Activated CD4-positive, alpha-beta T cell treated with anti-CD3 and anti-CD28 coated beads for 1 hour (primary cell): ENCODE measurements at regions not wholly inside any gene's neighbourhood (a gene's known extent, or its start where the extent isn't known, plus 50 kb on each side); places are given as distances from the start of the nearest gene placed in this dataset.
"Not testable (repeated sequence)": the region's sequence is repeated elsewhere in the genome, so short reads cannot be mapped to it uniquely, and the experiment has no call there.

Source experiments
- DNase-seq: peaks from one replicate; pipeline ENCODE4 v3.0.0-alpha.2; 2020

DNA sequence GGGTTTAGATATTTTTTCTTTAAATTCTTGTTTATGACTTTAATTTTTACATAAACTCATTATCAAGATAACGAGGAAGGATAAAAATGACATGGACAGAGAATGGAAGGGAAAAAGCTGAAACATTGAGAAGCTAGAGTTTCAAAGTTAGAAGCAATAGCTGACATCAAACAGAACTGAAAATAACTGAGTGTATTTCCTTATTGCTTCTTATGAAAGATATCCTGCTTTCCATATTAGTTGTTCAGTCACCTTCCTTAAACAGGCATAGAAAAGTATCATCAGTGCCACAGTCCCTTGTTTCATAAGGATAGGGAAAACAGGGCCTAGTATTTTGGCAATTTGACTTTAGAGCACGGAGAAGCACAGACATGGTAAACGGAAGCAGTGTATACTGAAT lies 460.5 kb upstream of the GHITM start:
- no peak for DNase-seq

DNA sequence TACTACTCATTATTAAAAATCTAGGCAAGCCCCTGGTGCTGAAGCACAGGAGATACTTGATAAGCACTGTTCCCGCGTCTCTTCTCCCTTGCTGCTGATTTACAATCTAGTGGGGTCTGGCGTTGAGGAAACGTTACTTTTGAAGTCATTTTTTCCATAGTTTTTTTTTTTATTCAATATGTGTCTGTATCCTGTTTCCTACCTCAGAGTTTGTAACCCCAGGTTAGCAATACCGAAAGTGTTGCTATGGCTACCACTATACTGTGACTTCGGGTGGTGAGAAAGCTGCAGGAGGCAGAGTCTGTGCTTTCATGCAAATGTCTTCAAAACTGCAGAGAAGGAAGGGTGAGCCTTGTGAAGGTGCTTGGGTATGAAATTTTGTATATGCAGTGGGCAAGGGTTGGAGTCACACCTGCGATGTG lies 458.8 kb upstream of the GHITM start:
- DNase-seq, result no peak

DNA sequence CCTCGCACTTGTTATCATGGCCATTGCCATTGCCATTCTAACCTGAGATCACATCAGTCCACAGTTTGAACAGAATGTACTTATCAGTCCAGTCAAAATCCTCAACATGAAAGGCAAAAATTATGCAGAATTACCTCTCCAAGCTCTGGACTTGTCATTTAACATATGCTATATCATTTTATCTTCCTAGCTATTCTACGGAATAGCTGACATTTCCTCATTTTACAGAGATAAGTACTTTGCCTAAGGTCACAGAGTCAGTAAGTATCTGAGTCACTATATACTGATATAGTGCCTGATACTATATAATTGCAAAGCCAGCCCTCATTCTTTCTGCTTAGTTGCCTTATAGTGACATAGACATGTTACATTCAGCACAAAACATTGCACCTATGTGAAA lies 456.9 kb upstream of the GHITM start:
- no peak for DNase-seq

DNA sequence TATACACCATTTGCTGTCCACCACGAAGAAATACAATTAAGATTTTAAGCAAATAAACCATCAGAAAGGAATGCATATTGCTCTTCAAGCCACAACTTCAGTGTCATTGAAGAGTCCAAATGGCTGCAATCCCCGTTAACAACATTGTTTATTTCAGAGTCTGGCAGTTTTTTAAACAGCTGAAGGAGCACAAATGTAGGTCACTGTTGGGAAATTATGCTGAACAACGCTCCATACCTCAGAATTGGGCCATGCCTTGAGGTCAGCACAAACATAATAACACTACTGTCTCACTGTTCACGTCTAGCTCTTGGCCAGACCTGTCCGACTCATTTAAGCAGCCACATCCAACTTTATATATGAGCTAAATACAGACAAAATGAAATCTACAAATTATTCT lies 453.9 kb upstream of the GHITM start:
- DNase-seq, result no peak

DNA sequence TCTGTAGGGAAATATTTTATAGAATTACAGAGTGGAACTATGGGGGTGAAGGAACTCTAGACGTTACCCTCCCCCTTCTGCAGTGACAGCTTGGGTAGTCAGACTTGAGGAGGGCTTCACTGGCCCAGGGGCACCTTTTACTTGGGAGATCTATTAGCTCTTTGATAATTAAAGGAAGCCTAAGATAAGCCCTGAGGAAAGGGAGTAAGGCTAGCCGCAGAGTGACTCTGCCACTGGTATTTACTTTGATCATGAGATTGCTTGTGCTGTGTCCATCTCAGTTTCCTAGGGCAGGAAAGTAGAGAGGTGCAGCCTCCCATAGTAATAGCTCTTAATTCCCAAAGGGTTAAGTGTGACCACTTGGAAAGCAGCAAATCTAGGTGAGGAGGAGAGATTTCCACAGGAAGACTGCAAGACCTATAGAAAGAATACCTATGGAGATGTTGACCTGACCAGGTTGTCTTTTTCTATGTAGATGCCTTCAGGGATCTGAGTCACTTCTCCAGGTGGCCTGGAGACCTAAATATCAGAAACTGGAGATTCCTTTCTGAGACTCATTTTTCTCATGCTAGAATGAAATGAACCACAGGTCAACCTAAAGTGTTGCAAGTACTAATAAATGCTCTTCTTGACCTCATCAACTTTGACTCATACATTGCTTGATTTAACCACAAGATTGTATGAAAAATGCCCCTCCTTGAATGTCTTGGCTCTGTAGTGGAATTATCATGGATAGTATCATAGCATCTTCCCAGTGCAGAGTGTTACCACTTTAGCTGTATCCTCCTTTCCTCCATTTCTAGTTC lies 447.3 kb upstream of the GHITM start:
- DNase-seq, result no peak

DNA sequence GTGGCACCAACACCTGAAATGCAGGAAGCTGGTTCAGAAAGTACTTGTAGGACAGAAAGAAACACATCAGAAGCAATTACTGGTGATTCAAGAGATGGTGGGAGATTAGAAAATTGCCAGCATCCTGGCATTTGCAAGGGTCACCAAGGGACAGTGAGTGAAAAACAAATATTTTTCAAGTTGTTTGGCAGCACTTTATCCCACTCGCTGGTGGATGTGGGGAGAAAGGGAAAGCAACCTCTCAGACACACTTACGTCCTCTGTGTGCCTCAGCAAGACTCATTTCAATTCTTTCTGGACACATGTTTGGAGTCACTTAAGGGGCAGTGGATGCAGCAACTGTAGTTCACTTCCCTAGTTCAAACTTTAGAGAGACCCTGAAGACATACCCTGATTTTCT lies 440.4 kb upstream of the GHITM start:
- no peak for DNase-seq

DNA sequence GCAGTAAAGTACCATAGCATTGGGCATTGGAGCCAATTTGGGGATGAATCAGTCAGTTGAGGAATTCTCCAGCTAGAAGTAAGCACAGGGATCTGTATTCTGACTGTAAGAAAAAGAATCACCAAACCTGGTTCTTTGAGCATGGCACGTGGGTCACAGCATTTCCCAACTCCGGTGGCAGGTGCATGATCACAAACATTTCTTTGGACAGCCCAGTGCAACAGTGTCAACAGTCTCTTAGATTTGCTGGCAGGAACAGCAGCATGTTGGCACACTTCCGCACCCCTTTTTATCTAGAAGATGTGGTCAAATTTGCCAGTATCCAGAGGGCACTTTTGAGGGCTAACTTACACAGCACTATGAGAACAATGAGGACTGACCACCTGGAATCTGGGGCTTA lies 437.5 kb upstream of the GHITM start:
- no peak for DNase-seq

DNA sequence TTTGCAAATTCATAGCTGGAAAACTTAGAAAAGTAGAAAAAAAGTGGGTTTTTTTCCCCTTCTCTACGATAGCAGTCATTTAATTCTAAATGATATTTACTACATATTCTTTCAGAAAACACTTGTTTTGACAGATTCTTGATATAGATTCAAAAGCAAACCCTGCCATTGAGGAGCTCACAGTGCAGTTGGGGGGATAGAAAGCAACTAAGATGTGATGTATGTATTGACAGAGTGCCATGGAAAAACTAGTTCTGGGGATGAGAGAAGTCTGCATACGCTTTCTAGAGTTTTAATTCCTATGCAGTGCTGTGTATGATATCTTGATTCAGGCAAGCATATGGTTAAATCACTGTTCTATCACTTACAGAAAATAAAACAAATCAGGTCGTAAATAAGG lies 436.6 kb upstream of the GHITM start:
- no peak for DNase-seq

DNA sequence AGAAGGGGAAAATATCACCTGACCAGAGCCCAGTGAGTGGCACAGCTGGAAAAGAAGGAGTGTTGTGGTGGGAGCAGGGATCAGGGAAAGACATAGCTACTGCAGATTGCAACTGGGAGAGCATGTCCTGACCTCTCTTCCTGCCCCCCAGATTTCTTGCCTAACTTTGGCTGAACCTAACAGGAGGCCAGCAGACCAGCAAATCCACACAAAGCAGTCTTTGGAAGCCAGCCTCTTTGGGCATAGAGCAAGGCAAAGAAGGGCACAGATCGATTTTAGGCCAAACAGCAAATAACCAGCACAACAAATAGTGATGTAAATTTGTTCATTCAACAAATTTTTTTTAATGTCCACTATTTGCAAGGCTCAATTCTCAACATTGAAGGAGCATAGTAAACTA lies 433.2 kb upstream of the GHITM start:
- DNase-seq, result no peak

DNA sequence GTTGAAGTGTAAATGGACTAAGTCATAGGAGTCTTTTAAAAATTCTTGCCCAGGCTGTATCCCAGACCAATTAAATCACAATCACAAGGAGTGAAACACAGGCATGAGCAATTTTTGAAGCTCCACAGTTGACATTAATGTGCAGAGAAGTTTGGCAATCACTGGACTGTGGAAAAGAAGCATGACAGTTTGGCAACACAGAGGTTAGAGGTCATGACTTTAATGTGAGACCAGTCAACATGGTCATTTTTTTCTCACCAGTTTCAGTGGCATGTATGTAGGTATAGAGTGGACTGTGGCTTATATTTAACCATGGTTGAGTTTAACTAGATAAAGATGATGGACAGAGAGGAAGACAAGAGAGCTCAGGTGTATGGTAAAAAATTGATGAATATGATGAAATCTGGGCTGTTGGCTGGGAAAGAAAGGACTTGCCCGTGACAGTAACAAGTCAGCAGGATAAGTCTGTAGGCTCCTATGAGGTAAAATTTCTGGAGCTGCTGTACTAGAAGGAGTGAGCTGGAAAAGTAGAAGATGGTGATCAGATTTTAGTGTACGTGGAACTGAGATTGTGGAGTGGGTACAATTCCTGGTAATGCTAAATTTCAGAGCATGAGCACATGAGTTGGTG lies 432.2 kb upstream of the GHITM start:
- DNase-seq, result no peak

DNA sequence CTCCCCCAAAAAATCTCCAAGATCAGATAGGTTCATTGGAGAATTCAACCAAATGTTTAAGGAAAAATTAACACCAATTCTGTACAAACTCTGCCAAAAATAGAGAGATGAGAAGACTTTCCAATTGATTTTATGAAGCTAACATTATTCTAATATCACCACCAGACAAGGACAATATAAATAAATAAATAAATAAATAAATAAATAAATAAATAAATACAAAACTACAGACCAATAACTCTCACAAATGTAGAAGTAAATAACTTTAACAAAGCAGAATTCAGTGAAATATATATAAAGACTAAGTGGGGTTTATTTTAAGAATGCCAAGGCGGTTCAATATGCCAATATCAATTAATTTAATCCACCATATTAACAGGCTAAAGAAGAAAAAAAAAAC lies 425.9 kb upstream of the GHITM start:
- no peak for DNase-seq

DNA sequence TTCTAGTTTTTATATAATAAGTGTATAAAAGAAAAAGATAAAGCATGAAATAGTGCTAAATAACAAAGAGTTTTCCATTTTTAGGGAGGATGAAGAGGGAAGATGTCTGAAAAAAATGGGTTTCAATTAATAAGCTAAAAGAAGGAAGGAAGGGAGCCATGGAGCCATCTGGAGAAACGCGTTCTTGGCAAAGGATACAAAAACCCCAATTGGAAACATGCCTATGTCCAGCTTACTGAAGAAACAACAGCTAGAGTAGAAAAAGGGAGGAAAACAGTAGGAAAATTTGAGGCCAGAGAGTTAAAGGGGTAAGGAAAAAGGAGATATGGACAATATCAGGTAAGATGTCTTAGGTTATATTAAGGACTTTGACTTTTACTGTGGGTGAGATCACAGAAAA lies 416.2 kb upstream of the GHITM start:
- no peak for DNase-seq

DNA sequence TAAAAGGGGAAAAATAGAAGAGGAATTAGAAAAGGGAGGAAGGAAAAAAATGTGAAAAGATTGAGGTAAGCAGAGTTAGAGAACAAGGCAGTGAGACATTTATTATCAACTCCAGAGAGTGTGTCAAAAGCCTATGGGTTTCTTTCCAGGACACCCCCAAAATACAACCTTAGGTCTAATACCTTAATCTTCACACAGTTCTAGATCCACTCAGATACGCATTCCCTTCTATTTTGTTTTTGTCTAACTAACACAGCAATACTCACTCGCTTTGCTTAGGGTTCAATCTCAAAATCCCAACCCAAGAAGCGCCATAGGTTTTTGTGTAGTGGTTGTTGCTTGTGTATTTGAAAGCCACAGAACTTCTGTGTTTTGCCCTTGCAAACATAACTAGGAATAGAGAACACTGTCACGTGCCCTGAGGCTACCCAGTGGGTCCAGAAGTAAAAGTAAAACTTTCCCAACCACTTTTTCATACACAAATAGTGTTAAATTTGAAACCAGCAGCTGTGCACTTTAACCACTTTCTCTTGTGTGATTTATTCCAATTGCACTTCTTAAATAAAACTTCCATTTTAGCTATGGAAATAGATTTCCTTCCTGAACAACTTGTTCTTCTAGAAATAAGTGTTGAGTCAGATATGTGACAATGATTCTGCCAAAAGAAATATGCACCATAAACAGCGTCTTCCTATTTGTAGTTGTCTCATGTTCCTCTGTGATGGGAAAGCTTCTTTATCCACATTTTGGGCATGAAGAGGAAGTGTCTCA lies 414.7 kb upstream of the GHITM start:
- DNase-seq, result no peak

DNA sequence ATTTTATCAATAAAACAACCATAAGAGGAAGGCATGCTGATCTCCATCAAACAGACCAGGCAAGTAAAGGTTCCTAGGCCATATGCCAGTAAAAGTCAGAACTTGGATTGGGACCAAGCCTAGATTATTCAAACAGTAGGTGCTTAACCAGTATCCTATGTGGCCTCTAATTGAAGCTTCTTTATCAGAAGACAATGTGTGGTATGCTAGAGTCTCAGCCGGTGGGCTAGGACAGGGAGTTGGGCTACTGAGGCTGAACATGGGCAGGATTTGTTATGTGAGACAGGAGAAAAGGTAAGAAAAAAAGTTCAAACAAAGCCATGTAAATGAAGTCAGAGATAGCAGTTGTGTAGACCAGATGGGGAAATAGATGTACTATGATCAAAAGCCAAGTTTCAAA lies 413.7 kb upstream of the GHITM start:
- no peak for DNase-seq

DNA sequence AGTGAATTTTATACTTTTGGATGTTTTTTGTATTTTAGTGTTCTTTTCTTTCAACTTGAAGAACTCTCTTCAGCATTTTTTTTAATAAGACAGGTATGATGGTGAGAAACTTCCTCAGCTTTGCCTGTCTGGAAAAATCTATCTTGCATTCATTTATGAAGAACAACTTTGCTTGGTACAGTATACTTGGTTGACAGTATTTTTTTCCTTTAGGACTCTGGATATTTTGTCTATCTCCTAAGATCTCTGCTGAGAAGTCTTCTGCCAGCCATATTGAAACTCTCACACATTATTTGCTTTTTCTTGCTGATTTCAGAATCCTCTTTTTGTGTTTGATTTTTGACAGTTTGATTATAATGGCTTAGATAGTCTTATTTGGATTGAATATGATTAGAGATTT lies 405.0 kb upstream of the GHITM start:
- no peak for DNase-seq

DNA sequence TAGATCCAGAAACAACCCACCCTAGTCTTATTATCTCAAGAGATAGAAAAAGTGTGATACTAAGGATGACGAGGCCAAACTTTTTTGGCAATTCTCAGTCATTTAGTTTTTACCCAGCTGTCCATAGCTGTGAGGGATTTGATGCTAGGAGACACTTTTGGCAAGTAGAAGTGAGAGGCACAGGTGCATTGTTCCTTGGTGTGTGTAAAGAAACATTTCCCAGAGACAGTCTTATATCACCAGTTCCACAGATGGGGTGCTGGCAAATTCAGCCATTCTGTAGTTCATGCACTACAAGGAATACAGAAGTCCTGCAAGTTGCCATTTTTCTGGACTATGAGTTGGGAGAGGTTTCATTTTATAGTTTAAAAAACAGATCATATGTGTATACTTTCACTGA lies 403.3 kb upstream of the GHITM start:
- no peak for DNase-seq

DNA sequence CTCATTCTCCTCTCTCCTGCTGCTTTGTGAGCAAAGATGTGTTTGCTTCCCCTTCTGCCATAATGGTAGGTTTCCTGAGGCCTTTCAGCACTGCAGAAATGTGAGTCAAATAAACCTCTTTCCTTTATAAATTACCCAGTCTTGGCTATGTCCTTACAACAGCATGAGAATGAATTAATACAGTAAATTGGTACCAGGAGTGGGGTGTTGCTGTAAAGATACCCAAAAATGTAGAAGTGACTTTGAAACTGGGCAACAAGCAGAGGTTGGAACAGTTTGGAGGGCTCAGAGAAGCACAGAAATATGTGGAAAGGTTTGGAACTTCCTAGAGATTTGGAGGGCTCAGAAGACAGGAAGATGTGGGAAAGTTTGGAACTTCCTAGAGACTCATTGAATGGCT lies 388.7 kb upstream of the GHITM start:
- no peak for DNase-seq

DNA sequence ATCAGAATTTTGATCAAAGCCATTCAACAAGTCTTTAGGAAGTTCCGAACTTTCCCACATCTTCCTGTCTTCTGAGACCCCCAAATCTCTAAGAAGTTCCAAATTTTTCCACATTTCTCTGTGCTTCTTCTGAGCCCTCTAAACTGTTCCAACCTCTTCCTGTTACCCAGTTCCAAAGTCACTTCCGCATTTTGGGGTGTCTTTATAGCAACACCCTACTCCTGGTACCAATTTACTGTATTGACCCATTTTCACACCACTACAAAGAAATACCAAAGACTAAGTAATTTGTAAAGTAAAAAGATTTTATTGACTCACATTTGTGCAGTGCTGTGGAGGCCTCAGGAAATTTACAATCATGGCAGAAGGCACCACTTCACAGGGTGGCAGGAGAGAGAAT lies 385.8 kb upstream of the GHITM start:
- DNase-seq, result no peak

DNA sequence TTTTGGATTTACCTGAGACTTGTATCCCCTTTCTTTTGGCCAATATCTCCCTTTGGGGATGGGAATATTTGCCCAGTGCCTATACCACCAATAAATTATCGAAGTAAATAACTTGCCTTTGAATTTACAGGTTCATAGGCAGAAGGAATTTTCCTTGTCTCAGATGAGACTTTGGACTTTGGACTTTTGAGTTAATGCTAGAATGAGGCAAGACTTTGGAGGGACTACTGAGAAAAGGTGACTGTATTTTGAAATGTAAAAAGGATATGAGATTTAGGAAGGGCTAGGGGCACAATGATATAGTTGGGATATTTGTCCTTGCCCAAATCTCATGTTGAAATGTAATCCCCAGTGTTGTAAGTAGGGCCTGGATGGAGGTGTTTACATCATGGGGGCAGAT lies 384.5 kb upstream of the GHITM start:
- no peak for DNase-seq

DNA sequence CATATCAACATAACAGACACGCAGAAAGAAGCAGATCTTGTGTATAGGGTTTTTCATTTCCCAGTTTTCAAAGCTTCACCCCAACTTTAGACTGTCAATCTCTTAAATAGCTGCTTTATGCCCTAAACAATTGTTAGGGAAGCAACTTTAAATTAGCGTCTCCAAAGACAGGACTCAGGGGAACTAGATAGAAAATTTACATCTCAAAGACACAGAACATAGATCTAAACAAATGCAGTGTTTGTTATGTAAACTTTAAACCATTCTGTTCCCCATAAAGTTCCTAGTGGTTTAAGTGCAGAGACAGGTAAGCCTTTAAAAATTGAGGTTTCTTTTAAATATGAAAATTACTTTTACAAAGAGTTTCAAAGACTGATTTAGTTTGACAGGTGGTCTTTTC lies 379.2 kb upstream of the GHITM start:
- DNase-seq, result no peak

DNA sequence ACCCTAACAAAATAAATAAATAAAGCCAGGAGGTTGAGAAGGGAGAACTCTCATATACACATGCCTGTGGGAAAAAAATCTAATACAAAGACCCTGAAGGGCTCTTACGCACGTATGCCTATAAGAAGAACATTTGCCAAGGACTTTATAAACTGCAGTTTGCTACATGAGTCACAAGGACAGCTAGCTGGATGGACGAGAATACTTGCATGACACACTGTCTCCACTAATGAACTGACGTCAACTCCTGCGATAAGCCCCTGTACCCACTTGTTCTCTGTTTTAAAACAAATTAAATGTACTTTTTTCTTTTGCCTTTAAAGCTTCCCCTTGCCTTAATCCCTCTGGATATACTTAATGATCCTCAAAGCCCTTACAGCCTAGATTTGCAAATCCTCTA lies 374.6 kb upstream of the GHITM start:
- no peak for DNase-seq

DNA sequence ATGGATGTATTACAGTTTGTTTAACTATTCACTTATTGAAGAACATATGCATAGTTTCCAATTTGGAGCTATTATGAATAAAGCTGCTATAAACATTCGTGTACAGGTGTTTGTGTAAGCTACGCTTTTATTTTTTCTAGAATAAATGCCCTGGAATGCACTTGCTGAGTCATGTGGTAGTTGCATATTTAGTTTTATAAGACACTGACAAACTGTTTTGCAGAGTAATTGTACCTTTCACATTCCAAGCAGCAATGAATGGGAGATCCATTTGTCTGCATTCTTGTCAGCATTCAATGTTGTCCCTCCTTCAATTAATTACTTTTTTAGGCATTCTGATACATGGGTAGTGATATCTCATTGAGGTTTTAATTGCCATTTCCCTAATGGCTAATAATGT lies 373.6 kb upstream of the GHITM start:
- no peak for DNase-seq

DNA sequence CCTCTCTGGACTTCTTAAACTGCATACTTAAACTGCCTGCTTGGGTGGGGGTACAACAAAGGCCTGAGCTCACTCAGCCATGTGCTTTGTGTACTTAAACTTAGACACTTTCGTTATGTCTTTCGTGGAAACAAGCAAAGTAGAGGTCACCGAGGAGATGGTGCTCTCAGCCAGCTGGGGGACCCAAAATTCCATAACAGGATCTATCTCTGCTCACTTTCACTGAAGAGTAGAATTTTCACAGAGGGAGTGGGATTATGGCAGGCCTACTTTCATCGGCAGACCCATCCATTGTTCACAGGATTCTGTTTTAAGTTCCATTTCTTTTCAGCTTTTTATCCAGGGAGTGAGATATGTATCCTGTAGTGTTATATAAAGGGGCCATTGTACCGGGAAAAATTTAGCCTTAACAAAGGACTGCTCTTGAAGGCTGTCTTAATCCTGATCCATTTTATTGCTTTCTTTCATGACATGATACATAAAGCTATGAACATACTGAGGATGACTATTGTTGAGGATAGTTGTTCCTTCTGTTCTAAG lies 370.0 kb upstream of the GHITM start:
- no peak for DNase-seq

DNA sequence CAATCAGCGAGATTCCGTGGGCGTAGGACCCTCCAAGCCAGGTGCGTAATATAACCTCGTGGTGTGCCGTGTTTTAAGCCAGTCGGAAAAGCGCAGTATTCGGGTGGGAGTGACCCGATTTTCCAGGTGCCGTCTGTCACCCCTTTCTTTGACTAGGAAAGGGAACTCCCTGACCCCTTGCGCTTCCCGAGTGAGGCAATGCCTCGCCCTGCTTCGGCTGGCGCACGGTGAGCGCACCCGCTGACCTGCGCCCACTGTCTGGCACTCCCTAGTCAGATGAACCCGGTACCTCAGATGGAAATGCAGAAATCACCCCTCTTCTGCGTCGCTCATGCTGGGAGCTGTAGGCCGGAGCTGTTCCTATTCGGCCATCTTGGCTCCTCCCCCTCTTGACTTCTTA lies 352.6 kb upstream of the GHITM start:
- not testable (repeated sequence) for DNase-seq
